Spleen (tissue), 11 donors: ENCODE measurements at regions not wholly inside any gene's neighbourhood (a gene's known extent, or its start where the extent isn't known, plus 50 kb on each side); places are given as distances from the start of the nearest gene placed in this dataset.

Experiments used
- DNase-seq: peaks from one replicate; pipeline ENCODE4 v3.0.0-alpha.2; 2020
- H3K27ac ChIP-seq, 8 donors: fragments of 200-600 bp; sonication (generic) in 7 of 8; 1 replicate in 4 of 8; 2 replicates in 4 of 8; pipeline versions ENCODE4 v1.5.0 to v1.8.0; 2016 to 2021; ENCODE audit warnings: inconsistent platforms in 4 of 8, mild to moderate bottlenecking in 4 of 8, moderate library complexity in 1 of 8
- H3K27me3 ChIP-seq, 7 donors: fragments of 200-600 bp; sonication (generic) in 6 of 7; replicated peaks in 1 of 7; 1 replicate in 4 of 7; 2 replicates in 3 of 7; pipeline versions ENCODE4 v1.5.0 to v1.8.0; 2016 to 2021; ENCODE audit warnings: inconsistent platforms in 3 of 7, mild to moderate bottlenecking in 1 of 7
- H3K36me3 ChIP-seq, 6 donors: fragments of 200-600 bp; sonication (generic) in 5 of 6; 1 replicate in 4 of 6; 2 replicates in 2 of 6; pipeline versions ENCODE4 v1.5.0 to v1.8.0; 2016 to 2021; ENCODE audit warnings: inconsistent platforms in 2 of 6
- H3K4me1 ChIP-seq, 6 donors: fragments of 200-600 bp; sonication (generic) in 5 of 6; 1 replicate in 3 of 6; 2 replicates in 3 of 6; pipeline versions ENCODE4 v1.5.0 to v1.8.0; 2016 to 2021; ENCODE audit warnings: inconsistent platforms in 3 of 6
- H3K4me3 ChIP-seq, 8 donors: fragments of 200-600 bp; sonication (generic) in 7 of 8; 1 replicate in 4 of 8; 2 replicates in 4 of 8; pipeline versions ENCODE4 v1.5.0 to v1.8.0; 2016 to 2021; ENCODE audit warnings: inconsistent platforms in 4 of 8, mild to moderate bottlenecking in 4 of 8, moderate library complexity in 2 of 8
- H3K9me3 ChIP-seq, 8 donors: fragments of 200-600 bp; sonication (generic) in 7 of 8; 1 replicate in 4 of 8; 2 replicates in 4 of 8; pipeline versions ENCODE4 v1.5.0 to v1.8.0; 2016 to 2021; ENCODE audit warnings: inconsistent platforms in 4 of 8
- POLR2A ChIP-seq, 3 donors: fragments of 450-650 bp; IDR thresholded peaks; one replicate each; pipeline ENCODE4 v1.5.1; 2017; ENCODE audit warnings: antibody characterized with exemption in 3 of 3, mild to moderate bottlenecking in 1 of 3
- POLR2AphosphoS5 ChIP-seq, 3 donors: sonication (generic); formaldehyde crosslinking; IDR thresholded peaks; one replicate each; pipeline ENCODE4 v1.5.1; 2017; ENCODE audit warnings: antibody characterized with exemption in 3 of 3
- whole genome bisulfite sequencing, 5 donors: extraction: QIAGEN DNeasy Blood & Tissue Kit in 3 of 5; methylation state at CpG; one replicate each; pipeline versions ENCODE4 v1.1.5 to v1.1.7; 2013 to 2018; 5-methylcytosine and 5-hydroxymethylcytosine counted together
- intact Hi-C: fragments of 100-400 bp; cut with DNase I; formaldehyde crosslinking; loops from one replicate; pipeline ENCODE4 v1.15.0; 2023; ENCODE audit warnings: low total_unique reads
- TF ChIP-seq, protein P1 (sequence below), 11 experiments: fragments of 200-600 bp in 7 of 11; fragments of 450-650 bp in 4 of 11; sonication (generic) in 4 of 11; IDR thresholded peaks in 8 of 11; conservative IDR thresholded peaks in 3 of 11; 1 replicate in 7 of 11; 2 replicates in 4 of 11; pipeline versions ENCODE4 v1.4.0 to v1.8.0; 2016 to 2021; ENCODE audit warnings: antibody characterized with exemption in 11 of 11, inconsistent platforms in 4 of 11, mild to moderate bottlenecking in 1 of 11
- donor health status: healthy with polysubstance abuse.
- donor health status: DM: no; HTN: no; CAD: no; lungs with moderate emphysema.
- donor health status: DM: no; HTN: no; CAD: no.
- donor health status: Bipolar disorder and iron deficiency.
- donor health status: healthy.
- donor health status: DM: no; HTN: no; CAD: no.
- donor health status: DM: yes; HTN: yes; CAD: no.

GRCh38 chr15:81069909-81070308, 64.2 kb upstream of the CFAP161 start:
- intact Hi-C loops = no loop called here
- 75 to 84% (median 81%) methylated on average over 11 of the region's 11 CpGs for WGBS, 5 donors

DNA sequence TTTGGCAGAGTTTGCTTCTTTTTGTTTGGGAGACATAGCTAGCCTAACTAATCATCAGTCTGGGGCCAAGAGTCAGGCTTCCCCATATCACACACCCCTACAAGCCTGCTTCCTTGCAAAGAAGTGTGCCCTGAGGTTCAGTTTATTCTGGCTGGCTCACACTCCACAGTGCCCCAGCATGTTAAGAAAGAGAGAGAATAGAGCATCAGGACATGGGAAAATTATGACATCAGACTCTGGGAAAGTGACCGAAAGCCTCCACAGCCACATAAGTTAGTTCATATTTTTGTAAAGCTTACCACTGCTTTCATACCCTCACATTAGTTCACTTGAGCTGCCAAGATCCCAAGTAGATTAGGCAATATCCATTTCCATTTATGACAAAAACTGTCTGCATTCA, 63.0 kb upstream of the CFAP161 start:
- H3K9me3 ChIP-seq = no peaks in the 10 kb centered on the region
- DNase-seq = no peak
- no peak overlapping the region for H3K27ac ChIP-seq
- H3K27me3 ChIP-seq = no peaks in the 10 kb centered on the region
- WGBS, 5 donors = 84 to 96% (median 91%) methylated on average over 1 of the region's 1 CpG
- TF ChIP-seq POLR2AphosphoS5 (IDR thresholded peaks at IDR 0.05) (no peak), POLR2A (IDR thresholded peaks at IDR 0.05) (no peak)
- TF ChIP-seq, protein P1, sequence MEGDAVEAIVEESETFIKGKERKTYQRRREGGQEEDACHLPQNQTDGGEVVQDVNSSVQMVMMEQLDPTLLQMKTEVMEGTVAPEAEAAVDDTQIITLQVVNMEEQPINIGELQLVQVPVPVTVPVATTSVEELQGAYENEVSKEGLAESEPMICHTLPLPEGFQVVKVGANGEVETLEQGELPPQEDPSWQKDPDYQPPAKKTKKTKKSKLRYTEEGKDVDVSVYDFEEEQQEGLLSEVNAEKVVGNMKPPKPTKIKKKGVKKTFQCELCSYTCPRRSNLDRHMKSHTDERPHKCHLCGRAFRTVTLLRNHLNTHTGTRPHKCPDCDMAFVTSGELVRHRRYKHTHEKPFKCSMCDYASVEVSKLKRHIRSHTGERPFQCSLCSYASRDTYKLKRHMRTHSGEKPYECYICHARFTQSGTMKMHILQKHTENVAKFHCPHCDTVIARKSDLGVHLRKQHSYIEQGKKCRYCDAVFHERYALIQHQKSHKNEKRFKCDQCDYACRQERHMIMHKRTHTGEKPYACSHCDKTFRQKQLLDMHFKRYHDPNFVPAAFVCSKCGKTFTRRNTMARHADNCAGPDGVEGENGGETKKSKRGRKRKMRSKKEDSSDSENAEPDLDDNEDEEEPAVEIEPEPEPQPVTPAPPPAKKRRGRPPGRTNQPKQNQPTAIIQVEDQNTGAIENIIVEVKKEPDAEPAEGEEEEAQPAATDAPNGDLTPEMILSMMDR (IDR thresholded peaks at IDR 0.05 in 8 of 11, conservative IDR thresholded peaks at IDR 0.05 in 3 of 11) = no peak
- no peak overlapping the region for H3K4me3 ChIP-seq
- no peaks in the 10 kb centered on the region for H3K36me3 ChIP-seq
- intact Hi-C loops = no loop called here
- H3K4me1 ChIP-seq = peaks cover 0 to 5% (median 0%) of the 10 kb centered on the region in 6 donors

More at GRCh38 chr15:81069909-81070308, 64.2 kb upstream of the CFAP161 start:
- no peak for DNase-seq
- Histone ChIP-seq H3K9me3 (no peaks in the 10 kb centered on the region), H3K4me3 (no peak overlapping the region), H3K27ac (no peak overlapping the region), H3K36me3 (no peaks in the 10 kb centered on the region), H3K4me1 (peaks cover 0 to 5% (median 0%) of the 10 kb centered on the region in 6 donors), H3K27me3 (no peaks in the 10 kb centered on the region)
- no peak for TF ChIP-seq POLR2A (IDR thresholded peaks at IDR 0.05)
- TF ChIP-seq POLR2AphosphoS5 (IDR thresholded peaks at IDR 0.05) = no peak
- TF ChIP-seq, protein P1 (IDR thresholded peaks at IDR 0.05 in 8 of 11, conservative IDR thresholded peaks at IDR 0.05 in 3 of 11) = no peak

DNA sequence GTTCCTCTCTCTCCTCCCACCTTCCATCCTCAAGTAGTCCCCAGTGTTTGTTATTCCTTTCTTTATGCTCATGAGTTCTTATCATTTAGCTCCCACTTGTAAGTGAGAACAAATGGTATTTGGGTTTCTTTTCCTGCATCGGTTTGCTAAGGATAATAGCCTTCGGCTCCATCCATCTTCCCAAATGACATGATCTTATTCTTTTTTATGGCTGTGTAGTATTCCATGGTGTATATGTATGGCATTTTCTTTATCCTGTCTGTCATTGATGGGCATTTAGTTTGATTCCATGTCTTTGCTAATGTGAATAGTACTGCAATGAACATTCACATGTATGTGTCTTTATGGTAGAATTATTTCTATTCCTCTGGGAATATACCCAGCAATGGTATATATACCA, 62.4 kb upstream of the CFAP161 start:
- WGBS, 5 donors = 89 to 94% (median 91%) methylated on average over 2 of the region's 2 CpGs
- Histone ChIP-seq H3K4me3 (no peak overlapping the region), H3K4me1 (peaks cover 0 to 5% (median 0%) of the 10 kb centered on the region in 6 donors), H3K27me3 (no peaks in the 10 kb centered on the region), H3K36me3 (no peaks in the 10 kb centered on the region), H3K27ac (no peak overlapping the region), H3K9me3 (no peaks in the 10 kb centered on the region)
- intact Hi-C loops = no loop called here
- no peak for DNase-seq
- TF ChIP-seq, protein P1 (IDR thresholded peaks at IDR 0.05 in 8 of 11, conservative IDR thresholded peaks at IDR 0.05 in 3 of 11) = no peak
- TF ChIP-seq POLR2AphosphoS5 (IDR thresholded peaks at IDR 0.05) (no peak), POLR2A (IDR thresholded peaks at IDR 0.05) (no peak)

DNA sequence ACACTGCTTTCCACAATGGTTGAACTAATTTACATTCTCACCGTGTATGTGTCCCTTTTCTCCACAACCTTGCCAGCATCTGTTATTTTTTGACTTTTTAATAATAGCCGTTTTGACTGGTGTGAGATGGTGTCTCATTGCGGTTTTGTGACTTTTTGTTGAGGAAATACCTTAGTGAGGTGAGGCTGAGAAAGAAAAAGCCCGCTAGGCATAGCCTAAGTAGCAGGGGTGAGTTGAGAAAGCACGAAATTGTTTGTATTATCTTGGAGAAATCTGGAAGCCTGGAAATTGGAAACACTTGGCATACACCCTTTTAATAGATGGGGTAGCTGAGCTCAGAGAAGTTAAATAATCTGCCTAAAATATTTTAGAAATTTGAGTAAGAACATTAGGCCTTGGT, 61.5 kb upstream of the CFAP161 start:
- no peak for DNase-seq
- Histone ChIP-seq H3K36me3 (no peaks in the 10 kb centered on the region), H3K27me3 (no peaks in the 10 kb centered on the region), H3K27ac (no peak overlapping the region), H3K4me3 (no peak overlapping the region), H3K4me1 (peaks cover 0 to 5% (median 0%) of the 10 kb centered on the region in 6 donors), H3K9me3 (no peaks in the 10 kb centered on the region)
- TF ChIP-seq POLR2AphosphoS5 (IDR thresholded peaks at IDR 0.05) = no peak
- TF ChIP-seq, protein P1 (IDR thresholded peaks at IDR 0.05 in 8 of 11, conservative IDR thresholded peaks at IDR 0.05 in 3 of 11) = no peak
- TF ChIP-seq POLR2A (IDR thresholded peaks at IDR 0.05) = no peak
- intact Hi-C loops = no loop called here
- 85 to 96% (median 91%) methylated on average over 5 of the region's 5 CpGs for WGBS, 5 donors
